ENCODE measurements at regions not wholly inside any gene's neighbourhood (a gene's known extent, or its start where the extent isn't known, plus 50 kb on each side); places are given as distances from the start of the nearest gene placed in this dataset.

- Histone ChIP-seq H3K4me1 (ENCODE audit: insufficient read depth) (no peaks in the 10 kb centered on the region), H3K36me3 (replicated peaks; ENCODE audit: insufficient read depth, low read depth) (no peaks in the 10 kb centered on the region), H3K27me3 (no peaks in the 10 kb centered on the region), H3K4me3 (no peak overlapping the region), H3K27ac (no peak overlapping the region), H3K4me2 (no peak overlapping the region), H3K9me3 (ENCODE audit: low read depth) (no peaks in the 10 kb centered on the region), H3K9me2 (replicated peaks; ENCODE audit: insufficient read depth) (no peaks in the 10 kb centered on the region), H2AFZ (no peak overlapping the region), H3K79me2 (no peaks in the 10 kb centered on the region), H4K20me1 (ENCODE audit: insufficient read depth, poor library complexity, severe bottlenecking) (no peaks in the 10 kb centered on the region)
- DNase-seq (ENCODE audit: low spot score), result no peak
- TF ChIP-seq EZH2phosphoT487 (IDR thresholded peaks at IDR 0.05; ENCODE audit: low read depth, severe bottlenecking, unreplicated experiment) (no peak), EZH2 (IDR thresholded peaks at IDR 0.05; ENCODE audit: borderline replicate concordance) (no peak), CTCF (IDR thresholded peaks at IDR 0.05; ENCODE audit: poor library complexity) (no peak)
- WGBS (ENCODE audit: low lambda C conversion rate, missing lambda C conversion rate), result 83% methylated on average over 9 of the region's 9 CpGs
Measured at GRCh38 chr5:173815571-173815970, 72.6 kb upstream of the CPEB4 start.

- Histone ChIP-seq H3K36me3 (replicated peaks; ENCODE audit: insufficient read depth, low read depth) (no peaks in the 10 kb centered on the region), H3K27me3 (no peaks in the 10 kb centered on the region), H2AFZ (no peak overlapping the region), H3K27ac (no peak overlapping the region), H3K79me2 (no peaks in the 10 kb centered on the region), H3K4me2 (no peak overlapping the region), H3K9me2 (replicated peaks; ENCODE audit: insufficient read depth) (no peaks in the 10 kb centered on the region), H3K9me3 (ENCODE audit: low read depth) (no peaks in the 10 kb centered on the region), H3K4me3 (no peak overlapping the region), H4K20me1 (ENCODE audit: insufficient read depth, poor library complexity, severe bottlenecking) (no peaks in the 10 kb centered on the region), H3K4me1 (ENCODE audit: insufficient read depth) (no peaks in the 10 kb centered on the region)
- TF ChIP-seq EZH2phosphoT487 (IDR thresholded peaks at IDR 0.05; ENCODE audit: low read depth, severe bottlenecking, unreplicated experiment) (no peak), CTCF (IDR thresholded peaks at IDR 0.05; ENCODE audit: poor library complexity) (no peak), EZH2 (IDR thresholded peaks at IDR 0.05; ENCODE audit: borderline replicate concordance) (no peak)
- no peak for DNase-seq (ENCODE audit: low spot score)
- 86% methylated on average over 5 of the region's 5 CpGs for WGBS (ENCODE audit: low lambda C conversion rate, missing lambda C conversion rate)
Measured at GRCh38 chr5:173816728-173817127, 71.4 kb upstream of the CPEB4 start.

GRCh38 chr5:173817561-173817960 is 70.6 kb upstream of the CPEB4 start:
- H3K9me3 ChIP-seq (ENCODE audit: low read depth), result no peaks in the 10 kb centered on the region
- H3K4me2 ChIP-seq, result no peak overlapping the region
- no peaks in the 10 kb centered on the region for H4K20me1 ChIP-seq (ENCODE audit: insufficient read depth, poor library complexity, severe bottlenecking)
- no peak overlapping the region for H3K27ac ChIP-seq
- no peak overlapping the region for H2AFZ ChIP-seq
- no peak for TF ChIP-seq EZH2phosphoT487 (IDR thresholded peaks at IDR 0.05; ENCODE audit: low read depth, severe bottlenecking, unreplicated experiment)
- TF ChIP-seq EZH2 (IDR thresholded peaks at IDR 0.05; ENCODE audit: borderline replicate concordance), result no peak
- no peak for TF ChIP-seq CTCF (IDR thresholded peaks at IDR 0.05; ENCODE audit: poor library complexity)
- no peak for DNase-seq (ENCODE audit: low spot score)
- no peaks in the 10 kb centered on the region for H3K27me3 ChIP-seq
- 94% methylated on average over 5 of the region's 5 CpGs for WGBS (ENCODE audit: low lambda C conversion rate, missing lambda C conversion rate)
- H3K9me2 ChIP-seq (replicated peaks; ENCODE audit: insufficient read depth), result no peaks in the 10 kb centered on the region
- H3K4me3 ChIP-seq, result no peak overlapping the region
- H3K36me3 ChIP-seq (replicated peaks; ENCODE audit: insufficient read depth, low read depth), result no peaks in the 10 kb centered on the region
- no peaks in the 10 kb centered on the region for H3K4me1 ChIP-seq (ENCODE audit: insufficient read depth)
- no peaks in the 10 kb centered on the region for H3K79me2 ChIP-seq

- Histone ChIP-seq H4K20me1 (ENCODE audit: insufficient read depth, poor library complexity, severe bottlenecking) (no peaks in the 10 kb centered on the region), H2AFZ (no peak overlapping the region), H3K9me3 (ENCODE audit: low read depth) (no peaks in the 10 kb centered on the region), H3K36me3 (replicated peaks; ENCODE audit: insufficient read depth, low read depth) (no peaks in the 10 kb centered on the region), H3K4me1 (ENCODE audit: insufficient read depth) (peaks cover 13% of the 10 kb centered on the region), H3K4me3 (no peak overlapping the region), H3K9me2 (replicated peaks; ENCODE audit: insufficient read depth) (no peaks in the 10 kb centered on the region), H3K27me3 (no peaks in the 10 kb centered on the region), H3K79me2 (no peaks in the 10 kb centered on the region), H3K4me2 (no peak overlapping the region), H3K27ac (no peak overlapping the region)
- WGBS (ENCODE audit: low lambda C conversion rate, missing lambda C conversion rate), result 96% methylated on average over 3 of the region's 3 CpGs
- TF ChIP-seq CTCF (IDR thresholded peaks at IDR 0.05; ENCODE audit: poor library complexity), result no peak
- no peak for TF ChIP-seq EZH2phosphoT487 (IDR thresholded peaks at IDR 0.05; ENCODE audit: low read depth, severe bottlenecking, unreplicated experiment)
- TF ChIP-seq EZH2 (IDR thresholded peaks at IDR 0.05; ENCODE audit: borderline replicate concordance), result no peak
- DNase-seq (ENCODE audit: low spot score), result no peak
Measured at GRCh38 chr5:173819521-173819920, 68.6 kb upstream of the CPEB4 start.

Measured in hepatocyte (in vitro differentiated cells).